IPS DF 4.7 (cell line): ENCODE measurements at regions not wholly inside any gene's neighbourhood (a gene's known extent, or its start where the extent isn't known, plus 50 kb on each side); places are given as distances from the start of the nearest gene placed in this dataset.

Source experiments
- DNase-seq: peaks from one replicate; pipeline ENCODE4 v3.0.0-alpha.2; 2013; ENCODE audit warnings: low spot score; ENCODE audit errors: extremely low read depth

DNA sequence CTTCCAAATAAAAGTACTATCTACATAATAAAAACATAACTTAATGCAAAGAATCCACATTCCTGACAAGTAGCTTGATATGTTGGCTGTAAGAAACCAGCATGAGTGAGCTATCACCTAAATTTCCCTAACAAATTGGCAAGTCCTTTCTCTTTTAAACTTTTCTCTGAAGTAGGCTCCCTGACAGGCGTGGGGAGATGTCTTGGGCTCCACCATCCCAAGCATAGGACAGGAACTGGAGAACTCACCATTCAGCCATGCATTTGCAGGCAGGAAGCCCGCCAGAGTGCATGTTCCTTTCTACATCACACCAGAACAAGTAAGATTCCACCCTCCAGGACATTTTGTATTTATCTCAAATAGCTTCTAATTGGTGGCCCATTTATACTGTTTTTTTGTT lies 921.9 kb upstream of the CELF4 start:
- DNase-seq = no peak

GRCh38 chr18:38483326-38483725 lies 917.7 kb upstream of the CELF4 start:
- no peak for DNase-seq

DNA sequence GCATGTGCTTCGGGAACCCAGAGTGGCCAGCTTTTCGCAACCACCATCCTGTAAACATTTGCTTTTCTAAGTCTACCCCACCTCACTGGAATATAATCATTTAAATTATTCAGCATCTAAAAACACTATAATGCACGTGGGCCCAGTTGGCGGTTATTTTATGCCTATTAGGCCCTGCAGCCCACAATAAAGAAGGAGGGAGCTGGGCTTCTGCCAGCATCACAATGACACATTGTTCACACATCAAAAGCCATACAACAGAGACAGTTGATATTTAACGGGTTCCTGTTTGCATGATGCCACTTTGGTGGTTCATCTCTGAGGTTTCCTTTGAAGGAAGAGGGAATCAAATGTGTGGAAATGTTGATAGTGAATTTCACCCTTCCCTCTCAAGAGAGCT lies 916.0 kb upstream of the CELF4 start:
- DNase-seq = no peak

GRCh38 chr18:38475686-38476085 lies 910.1 kb upstream of the CELF4 start:
- no peak for DNase-seq

DNA sequence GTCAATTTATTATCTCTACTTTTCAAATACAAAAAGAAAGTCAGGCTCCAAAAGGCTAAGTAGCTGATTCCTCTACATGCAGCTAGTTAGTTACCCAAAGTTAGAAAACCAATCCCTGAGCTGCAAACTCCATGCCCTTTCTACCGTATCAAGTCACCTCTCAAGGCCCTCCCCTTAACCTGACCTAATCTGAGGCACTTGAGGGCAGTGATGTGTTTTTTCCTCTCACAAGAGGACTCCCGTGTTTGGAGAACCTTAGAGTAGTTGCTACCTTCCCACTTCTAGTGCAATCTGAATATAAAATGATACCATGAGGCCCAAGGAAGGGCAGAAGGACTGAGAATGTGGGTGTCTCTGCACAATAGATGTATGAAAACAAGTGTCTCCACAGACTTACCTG lies 907.9 kb upstream of the CELF4 start:
- no peak for DNase-seq

GRCh38 chr18:38470421-38470820 lies 904.8 kb upstream of the CELF4 start:
- no peak for DNase-seq

DNA sequence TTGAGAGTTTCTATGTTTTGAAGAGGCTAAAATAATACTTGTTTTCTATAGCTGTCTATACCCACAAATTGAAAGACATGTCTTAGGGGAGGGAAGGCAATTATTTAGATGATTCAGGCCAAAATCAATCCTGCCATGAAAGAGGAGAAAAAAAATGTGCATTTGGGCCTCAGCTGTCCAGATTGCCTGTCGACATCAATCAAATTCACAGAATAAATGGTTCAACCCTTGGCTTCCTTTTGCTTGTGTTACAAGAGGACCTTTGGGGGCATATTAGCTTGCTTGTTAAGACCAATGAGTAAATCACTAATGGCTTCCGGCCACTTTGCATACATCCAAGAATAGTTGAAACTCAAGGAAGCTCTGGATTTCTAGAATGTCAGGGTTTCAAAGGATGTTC lies 900.8 kb upstream of the CELF4 start:
- no peak for DNase-seq

DNA sequence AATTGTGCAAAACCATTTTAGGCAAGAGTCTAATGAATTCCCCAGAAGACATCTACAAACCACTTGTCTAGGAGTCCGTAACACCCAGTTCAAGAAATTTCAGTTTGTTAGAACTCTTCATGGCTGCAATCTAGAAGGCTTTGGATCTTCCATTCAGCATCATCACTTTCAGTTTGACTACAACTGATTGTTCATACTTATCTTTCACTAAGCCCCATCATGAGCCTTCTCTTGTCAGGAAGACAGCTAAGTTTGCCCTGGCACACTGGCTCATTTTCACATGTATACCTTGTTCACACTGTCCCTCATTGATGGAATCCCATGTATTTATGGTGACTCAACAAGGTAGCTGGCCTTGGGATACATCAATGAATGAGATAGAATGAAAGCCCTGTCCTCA lies 898.4 kb upstream of the CELF4 start:
- no peak for DNase-seq

DNA sequence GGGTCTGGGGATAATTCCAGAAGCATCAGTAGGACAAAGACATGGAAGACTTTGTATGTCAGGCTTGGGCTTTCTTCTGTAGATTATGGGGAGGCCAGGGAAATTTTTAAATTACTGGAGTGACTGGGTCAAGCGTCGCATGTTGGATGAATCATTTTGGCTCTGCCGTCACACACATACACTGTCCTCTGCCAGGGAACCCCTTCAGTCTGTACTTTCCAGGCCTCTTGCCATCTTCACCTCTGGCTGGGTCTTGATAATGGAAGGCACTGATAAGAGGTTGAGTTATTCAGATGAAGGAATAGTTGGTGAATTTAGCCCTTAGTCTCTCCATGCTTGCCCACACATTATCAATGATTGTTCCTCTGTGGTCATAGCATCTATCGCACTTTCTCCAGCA lies 895.1 kb upstream of the CELF4 start:
- no peak for DNase-seq

DNA sequence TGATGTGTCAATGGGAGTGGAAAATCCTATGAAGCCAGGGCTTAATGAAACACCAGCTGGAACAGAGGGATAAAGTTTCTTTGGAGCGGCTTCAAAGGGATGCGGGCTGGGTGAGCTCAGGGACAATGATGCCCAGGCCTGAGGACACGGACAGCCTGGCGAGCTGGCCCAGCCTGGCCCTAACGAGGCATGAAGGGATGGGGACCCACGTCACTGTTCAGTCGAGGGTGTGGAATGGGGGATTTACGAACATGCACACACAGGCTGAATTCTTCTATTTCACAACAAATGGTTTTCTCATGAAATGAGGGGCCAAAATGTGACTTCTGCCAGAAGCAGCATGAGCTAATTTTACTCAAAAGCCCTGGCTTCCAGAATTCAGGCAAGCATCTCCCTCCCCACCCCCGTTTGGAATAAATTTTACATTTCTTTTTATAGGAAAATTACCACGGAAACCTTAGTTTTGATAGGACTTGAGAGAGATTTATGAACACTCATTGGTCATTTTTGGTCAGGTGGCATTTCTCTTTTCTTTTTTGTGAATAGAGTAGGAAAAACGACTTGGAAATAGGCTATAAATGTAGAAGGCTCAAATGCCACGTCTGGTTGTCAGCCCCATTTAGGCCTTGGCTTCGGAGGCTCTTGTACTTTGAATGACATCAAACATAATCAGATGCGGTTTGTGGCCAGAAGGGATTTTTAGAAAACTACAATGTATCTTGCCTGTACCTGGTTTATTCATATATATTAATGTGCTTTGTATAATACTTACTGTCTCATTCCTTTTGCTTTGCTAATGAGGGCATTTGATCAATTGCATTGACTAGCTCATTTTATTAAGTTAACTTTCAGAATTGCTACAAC lies 893.8 kb upstream of the CELF4 start:
- DNase-seq = no peak

- no peak for DNase-seq
Observed at GRCh38 chr18:38458698-38459097, 893.1 kb upstream of the CELF4 start.

DNA sequence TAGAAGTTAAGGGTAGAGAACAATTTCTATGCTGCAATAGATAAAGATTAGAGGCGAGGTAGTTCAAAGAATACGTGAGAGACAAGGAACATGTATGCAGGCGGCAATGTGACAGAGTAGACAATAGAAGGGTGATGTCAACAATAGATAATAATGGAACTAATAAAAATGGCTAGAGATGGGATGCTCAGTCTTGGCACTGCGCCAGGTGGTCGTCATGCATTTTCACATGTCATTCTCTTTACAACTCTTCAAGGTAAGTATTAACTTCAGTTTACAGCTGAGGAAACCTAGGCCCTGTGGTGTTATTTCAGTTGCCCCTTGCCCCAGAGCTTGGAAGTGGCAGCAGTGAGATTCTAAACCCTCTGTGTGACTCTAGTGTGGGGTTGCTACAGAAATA lies 890.7 kb upstream of the CELF4 start:
- DNase-seq = no peak

GRCh38 chr18:38454764-38455469 lies 889.3 kb upstream of the CELF4 start:
- DNase-seq = no peak

DNA sequence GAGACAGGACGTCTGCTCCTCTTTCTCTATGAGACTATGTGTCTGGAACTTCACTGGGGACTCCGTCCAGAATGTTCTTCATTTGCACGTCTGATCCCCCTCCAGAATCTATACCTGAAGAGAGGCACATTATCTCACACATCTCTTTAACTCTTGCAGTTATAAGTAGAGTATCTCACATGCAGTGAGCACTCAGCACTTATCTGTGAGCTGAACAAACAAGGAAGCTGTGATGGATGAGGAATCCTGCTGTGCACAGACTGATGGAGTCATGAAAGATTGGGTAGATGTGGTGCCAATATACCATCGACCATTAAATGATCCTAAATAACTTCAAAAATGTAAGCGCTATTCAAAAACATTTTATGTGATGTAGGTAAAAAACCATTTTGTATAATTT lies 888.3 kb upstream of the CELF4 start:
- DNase-seq = no peak

- no peak for DNase-seq
Observed at GRCh38 chr18:38450876-38451275, 885.3 kb upstream of the CELF4 start.

DNA sequence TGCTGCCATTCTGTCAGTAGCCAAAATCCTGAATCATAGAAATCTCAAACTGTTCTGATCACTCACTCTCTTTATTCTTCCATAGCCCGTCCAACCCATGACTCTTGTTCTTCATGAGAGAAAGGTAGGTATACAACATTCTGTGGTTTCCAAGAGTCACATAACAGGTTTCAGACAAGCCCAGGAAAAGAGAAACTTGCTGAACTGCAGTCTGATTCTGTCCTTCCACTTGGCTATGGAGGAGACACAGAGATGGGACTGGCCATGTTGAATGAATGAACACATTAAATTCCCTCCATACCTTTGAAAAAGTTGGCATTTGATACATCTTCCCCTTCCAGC lies 880.2 kb upstream of the CELF4 start:
- no peak for DNase-seq

DNA sequence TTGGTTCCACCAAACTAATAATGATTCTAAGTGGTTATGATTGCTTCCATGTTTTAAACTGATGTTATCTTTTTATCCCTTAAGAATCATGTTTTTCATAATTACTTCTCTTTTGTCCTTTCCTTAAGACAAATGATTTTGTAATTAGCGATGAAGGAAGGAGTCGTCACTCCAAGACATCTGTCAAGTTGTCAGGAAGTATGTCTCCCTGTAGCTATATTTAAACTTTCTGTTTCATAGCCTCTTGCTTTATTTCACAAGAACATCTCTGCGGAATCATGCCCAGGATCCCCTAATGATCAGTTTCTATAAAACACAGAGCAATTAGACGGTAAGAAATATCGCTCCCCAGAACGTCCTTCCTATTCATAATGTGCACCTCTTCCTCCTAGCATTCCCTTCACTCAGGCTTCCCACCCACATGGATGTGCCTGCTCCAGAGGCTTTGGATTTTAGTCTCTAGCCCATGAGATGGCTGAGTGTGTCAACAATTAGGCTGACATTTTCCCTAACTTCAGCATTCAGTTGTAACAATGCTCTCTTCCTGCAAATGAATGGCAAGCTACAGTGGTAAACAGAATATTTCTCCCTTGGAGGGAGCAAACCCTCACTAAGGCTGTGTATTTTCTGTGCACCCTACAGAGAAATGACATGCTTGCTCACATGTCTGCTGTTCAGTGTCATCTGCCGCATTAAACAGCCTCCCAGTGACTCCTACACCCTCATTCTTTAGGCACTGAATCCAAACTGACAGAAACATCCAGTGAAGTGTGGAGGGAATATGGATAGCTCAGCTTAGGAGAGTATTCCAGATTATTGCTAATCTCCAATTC lies 879.6 kb upstream of the CELF4 start:
- no peak for DNase-seq

- no peak for DNase-seq
Observed at GRCh38 chr18:38427736-38428135, 862.1 kb upstream of the CELF4 start.

GRCh38 chr18:38427234-38427633 lies 861.6 kb upstream of the CELF4 start:
- no peak for DNase-seq

- no peak for DNase-seq
Observed at GRCh38 chr18:38421872-38422615, 856.4 kb upstream of the CELF4 start.

DNA sequence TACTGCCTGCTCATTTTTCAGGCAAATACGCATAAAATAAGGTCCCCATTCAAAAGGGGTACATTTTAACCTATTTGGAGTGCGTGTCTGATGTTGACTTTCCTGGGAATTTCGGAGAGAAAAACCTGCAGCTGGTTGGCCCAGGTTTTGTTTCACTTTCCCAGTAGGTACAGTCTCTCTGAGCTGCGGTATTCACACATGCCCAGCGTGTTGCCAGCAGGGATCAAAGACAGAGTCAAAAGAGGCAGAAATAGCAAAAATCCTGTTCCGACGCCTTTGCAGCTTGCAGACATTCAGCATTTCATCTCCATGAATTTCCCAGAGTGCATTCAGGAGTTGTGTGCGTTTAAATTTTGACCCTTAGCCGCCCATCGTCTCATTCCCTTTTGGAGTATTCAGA lies 855.4 kb upstream of the CELF4 start:
- no peak for DNase-seq
